ENCODE measurements at regions not wholly inside any gene's neighbourhood (a gene's known extent, or its start where the extent isn't known, plus 50 kb on each side); places are given as distances from the start of the nearest gene placed in this dataset.

DNA sequence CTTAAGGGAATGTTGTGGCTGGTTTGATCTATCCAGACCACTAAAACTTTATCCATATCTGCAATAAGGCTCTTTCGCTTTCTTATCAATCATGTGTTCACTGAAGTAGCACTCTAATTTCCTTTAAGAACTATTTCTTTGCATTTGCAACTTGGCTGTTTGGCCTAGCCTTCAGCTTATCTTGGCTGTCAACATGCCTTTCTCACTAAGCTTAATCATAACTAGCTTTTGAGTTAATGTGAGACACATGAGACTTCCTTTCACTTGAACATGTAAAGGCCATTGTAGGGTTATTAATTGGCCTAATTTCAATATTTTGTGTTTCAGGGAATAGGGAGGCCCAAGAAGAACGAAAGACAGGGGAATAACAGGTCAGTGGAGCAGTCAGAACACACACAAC lies 124.7 kb downstream of the TNFSF18 start:
- TF ChIP-seq, protein P1, sequence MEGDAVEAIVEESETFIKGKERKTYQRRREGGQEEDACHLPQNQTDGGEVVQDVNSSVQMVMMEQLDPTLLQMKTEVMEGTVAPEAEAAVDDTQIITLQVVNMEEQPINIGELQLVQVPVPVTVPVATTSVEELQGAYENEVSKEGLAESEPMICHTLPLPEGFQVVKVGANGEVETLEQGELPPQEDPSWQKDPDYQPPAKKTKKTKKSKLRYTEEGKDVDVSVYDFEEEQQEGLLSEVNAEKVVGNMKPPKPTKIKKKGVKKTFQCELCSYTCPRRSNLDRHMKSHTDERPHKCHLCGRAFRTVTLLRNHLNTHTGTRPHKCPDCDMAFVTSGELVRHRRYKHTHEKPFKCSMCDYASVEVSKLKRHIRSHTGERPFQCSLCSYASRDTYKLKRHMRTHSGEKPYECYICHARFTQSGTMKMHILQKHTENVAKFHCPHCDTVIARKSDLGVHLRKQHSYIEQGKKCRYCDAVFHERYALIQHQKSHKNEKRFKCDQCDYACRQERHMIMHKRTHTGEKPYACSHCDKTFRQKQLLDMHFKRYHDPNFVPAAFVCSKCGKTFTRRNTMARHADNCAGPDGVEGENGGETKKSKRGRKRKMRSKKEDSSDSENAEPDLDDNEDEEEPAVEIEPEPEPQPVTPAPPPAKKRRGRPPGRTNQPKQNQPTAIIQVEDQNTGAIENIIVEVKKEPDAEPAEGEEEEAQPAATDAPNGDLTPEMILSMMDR (IDR thresholded peaks at IDR 0.05; ENCODE audit: low read length) = no peak
- TF ChIP-seq EZH2 (IDR thresholded peaks at IDR 0.05; ENCODE audit: borderline replicate concordance, low read length) = no peak
